BLaER1 treated with 17β-estradiol and CSF1 and Interleukin-3, amounts not matched to agents 10 nM and 100 nM (cell line): ENCODE measurements at regions not wholly inside any gene's neighbourhood (a gene's known extent, or its start where the extent isn't known, plus 50 kb on each side); places are given as distances from the start of the nearest gene placed in this dataset.

ENCODE experiments used
- H3K27ac ChIP-seq, 11 experiments: shearing (Covaris generic); formaldehyde crosslinking; 2 replicates each; pipeline ENCODE4 v1.8.1; 2022
- H3K27me3 ChIP-seq, 11 experiments: shearing (Covaris generic); formaldehyde crosslinking; 2 replicates each; pipeline ENCODE4 v1.8.1; 2022
- H3K36me3 ChIP-seq, 11 experiments: shearing (Covaris generic); formaldehyde crosslinking; 2 replicates each; pipeline ENCODE4 v1.8.1; 2022
- H3K4me1 ChIP-seq, 10 experiments: shearing (Covaris generic); formaldehyde crosslinking; 2 replicates each; pipeline ENCODE4 v1.8.1; 2022
- H3K4me2 ChIP-seq, 11 experiments: shearing (Covaris generic); formaldehyde crosslinking; 2 replicates each; pipeline ENCODE4 v1.8.1; 2022
- H3K4me3 ChIP-seq, 10 experiments: shearing (Covaris generic); formaldehyde crosslinking; 2 replicates each; pipeline ENCODE4 v1.8.1; 2022
- H3K9ac ChIP-seq, 11 experiments: shearing (Covaris generic); formaldehyde crosslinking; 2 replicates each; pipeline ENCODE4 v1.8.1; 2022
- H3K9me3 ChIP-seq, 11 experiments: shearing (Covaris generic); formaldehyde crosslinking; replicated peaks in 1 of 11; 2 replicates each; pipeline ENCODE4 v1.8.1; 2022
- H4K20me1 ChIP-seq, 11 experiments: shearing (Covaris generic); formaldehyde crosslinking; 2 replicates each; pipeline ENCODE4 v1.8.1; 2022
- Cebpa-rat ChIP-seq, 11 experiments: shearing (Covaris generic); IDR thresholded peaks; 2 replicates each; pipeline ENCODE4 v1.8.1; 2022

- Histone ChIP-seq H4K20me1 (no peaks in the 10 kb centered on the region), H3K4me1 (no peaks in the 10 kb centered on the region), H3K4me2 (no peak overlapping the region), H3K4me3 (no peak overlapping the region), H3K27me3 (no peaks in the 10 kb centered on the region), H3K27ac (no peak overlapping the region), H3K36me3 (no peaks in the 10 kb centered on the region), H3K9ac (no peak overlapping the region), H3K9me3 (peaks cover 0 to 6% (median 0%) of the 10 kb centered on the region in 11 experiments; a peak in 1 of 22 replicates)
- TF ChIP-seq Cebpa-rat (IDR thresholded peaks at IDR 0.05): no peak
Observed at GRCh38 chr13:60957816-60958215, 457.8 kb downstream of the PCDH20 start.

- no peak overlapping the region for H3K9ac ChIP-seq
- H3K27ac ChIP-seq: no peak overlapping the region
- no peak for TF ChIP-seq Cebpa-rat (IDR thresholded peaks at IDR 0.05)
- H3K36me3 ChIP-seq: no peaks in the 10 kb centered on the region
- no peaks in the 10 kb centered on the region for H3K9me3 ChIP-seq
- H3K4me3 ChIP-seq: no peak overlapping the region
- H4K20me1 ChIP-seq: no peaks in the 10 kb centered on the region
- no peaks in the 10 kb centered on the region for H3K4me1 ChIP-seq
- no peaks in the 10 kb centered on the region for H3K27me3 ChIP-seq
- H3K4me2 ChIP-seq: no peak overlapping the region
Observed at GRCh38 chr13:60945396-60945795, 470.3 kb downstream of the PCDH20 start.

GRCh38 chr13:60944863-60945262, 470.8 kb downstream of the PCDH20 start:
- Histone ChIP-seq H3K36me3 (no peaks in the 10 kb centered on the region), H3K9me3 (no peaks in the 10 kb centered on the region), H3K4me2 (no peak overlapping the region), H3K4me1 (no peaks in the 10 kb centered on the region), H4K20me1 (no peaks in the 10 kb centered on the region), H3K4me3 (no peak overlapping the region), H3K27me3 (no peaks in the 10 kb centered on the region), H3K27ac (no peak overlapping the region), H3K9ac (no peak overlapping the region)
- no peak for TF ChIP-seq Cebpa-rat (IDR thresholded peaks at IDR 0.05)

GRCh38 chr13:60944016-60944415, 471.6 kb downstream of the PCDH20 start:
- H4K20me1 ChIP-seq: no peaks in the 10 kb centered on the region
- H3K9ac ChIP-seq: no peak overlapping the region
- no peaks in the 10 kb centered on the region for H3K27me3 ChIP-seq
- no peaks in the 10 kb centered on the region for H3K4me1 ChIP-seq
- no peak overlapping the region for H3K4me2 ChIP-seq
- TF ChIP-seq Cebpa-rat (IDR thresholded peaks at IDR 0.05): no peak
- H3K27ac ChIP-seq: no peak overlapping the region
- no peaks in the 10 kb centered on the region for H3K9me3 ChIP-seq
- no peak overlapping the region for H3K4me3 ChIP-seq
- no peaks in the 10 kb centered on the region for H3K36me3 ChIP-seq

GRCh38 chr13:60936281-60936680, 479.4 kb downstream of the PCDH20 start:
- H3K9me3 ChIP-seq: no peaks in the 10 kb centered on the region
- H3K36me3 ChIP-seq: no peaks in the 10 kb centered on the region
- H3K4me1 ChIP-seq: peaks cover 0 to 10% (median 0%) of the 10 kb centered on the region in 10 experiments; a peak in 7 of 20 replicates
- H3K4me2 ChIP-seq: no peak overlapping the region
- H3K27me3 ChIP-seq: no peaks in the 10 kb centered on the region
- TF ChIP-seq Cebpa-rat (IDR thresholded peaks at IDR 0.05): no peak
- H3K27ac ChIP-seq: no peak overlapping the region
- H4K20me1 ChIP-seq: no peaks in the 10 kb centered on the region
- no peak overlapping the region for H3K9ac ChIP-seq
- H3K4me3 ChIP-seq: no peak overlapping the region

GRCh38 chr13:60933638-60934037, 482.0 kb downstream of the PCDH20 start:
- Histone ChIP-seq H3K4me2 (no peak overlapping the region), H3K9ac (no peak overlapping the region), H3K36me3 (no peaks in the 10 kb centered on the region), H3K4me3 (no peak overlapping the region), H3K27me3 (no peaks in the 10 kb centered on the region), H3K4me1 (peaks cover 0 to 10% (median 0%) of the 10 kb centered on the region in 10 experiments; a peak in 7 of 20 replicates), H3K27ac (no peak overlapping the region), H3K9me3 (no peaks in the 10 kb centered on the region), H4K20me1 (no peaks in the 10 kb centered on the region)
- no peak for TF ChIP-seq Cebpa-rat (IDR thresholded peaks at IDR 0.05)

GRCh38 chr13:60931858-60932546, 483.6 kb downstream of the PCDH20 start:
- Histone ChIP-seq H3K36me3 (no peaks in the 10 kb centered on the region), H3K27ac (no peak overlapping the region), H3K9ac (no peak overlapping the region), H3K4me1 (peaks cover 0 to 10% (median 0%) of the 10 kb centered on the region in 10 experiments; a peak in 7 of 20 replicates), H3K4me2 (no peak overlapping the region), H4K20me1 (no peaks in the 10 kb centered on the region), H3K9me3 (no peaks in the 10 kb centered on the region), H3K4me3 (no peak overlapping the region), H3K27me3 (no peaks in the 10 kb centered on the region)
- TF ChIP-seq Cebpa-rat (IDR thresholded peaks at IDR 0.05): no peak

GRCh38 chr13:60925686-60926085, 490.0 kb downstream of the PCDH20 start:
- Histone ChIP-seq H3K36me3 (no peaks in the 10 kb centered on the region), H3K4me1 (no peaks in the 10 kb centered on the region), H3K27ac (no peak overlapping the region), H3K9ac (no peak overlapping the region), H3K9me3 (no peaks in the 10 kb centered on the region), H4K20me1 (no peaks in the 10 kb centered on the region), H3K4me3 (no peak overlapping the region), H3K27me3 (no peaks in the 10 kb centered on the region), H3K4me2 (no peak overlapping the region)
- TF ChIP-seq Cebpa-rat (IDR thresholded peaks at IDR 0.05): no peak

- Histone ChIP-seq H3K27ac (no peak overlapping the region), H3K9me3 (no peaks in the 10 kb centered on the region), H3K27me3 (no peaks in the 10 kb centered on the region), H3K36me3 (no peaks in the 10 kb centered on the region), H3K4me1 (no peaks in the 10 kb centered on the region), H3K4me3 (no peak overlapping the region), H4K20me1 (no peaks in the 10 kb centered on the region), H3K4me2 (no peak overlapping the region), H3K9ac (no peak overlapping the region)
- TF ChIP-seq Cebpa-rat (IDR thresholded peaks at IDR 0.05): no peak
Observed at GRCh38 chr13:60924856-60925255, 490.8 kb downstream of the PCDH20 start.

GRCh38 chr13:60922576-60923231, 492.9 kb downstream of the PCDH20 start:
- Histone ChIP-seq H3K9me3 (no peaks in the 10 kb centered on the region), H3K36me3 (no peaks in the 10 kb centered on the region), H3K4me2 (no peak overlapping the region), H3K9ac (no peak overlapping the region), H3K4me1 (no peaks in the 10 kb centered on the region), H3K27ac (no peak overlapping the region), H3K27me3 (no peaks in the 10 kb centered on the region), H3K4me3 (no peak overlapping the region), H4K20me1 (no peaks in the 10 kb centered on the region)
- TF ChIP-seq Cebpa-rat (IDR thresholded peaks at IDR 0.05): no peak
